ENCODE measurements at regions not wholly inside any gene's neighbourhood (a gene's known extent, or its start where the extent isn't known, plus 50 kb on each side); places are given as distances from the start of the nearest gene placed in this dataset.
"Not testable (repeated sequence)": the region's sequence is repeated elsewhere in the genome, so short reads cannot be mapped to it uniquely, and the experiment has no call there.

GRCh38 chr4:64121803-64122202, 287.4 kb downstream of the TECRL start:
- no peak overlapping the region for H3K27ac Mint-ChIP-seq
- no peak for DNase-seq
- H3K4me1 Mint-ChIP-seq: no peaks in the 10 kb centered on the region
- H3K9me3 Mint-ChIP-seq: no peaks in the 10 kb centered on the region
- POLR2A ChIA-PET: no interaction called here
- no peaks in the 10 kb centered on the region for H3K36me3 Mint-ChIP-seq
- no peak for ATAC-seq (ENCODE audit: low read depth)
- no peaks in the 10 kb centered on the region for H3K27me3 Mint-ChIP-seq
- no peak overlapping the region for H3K4me3 Mint-ChIP-seq

GRCh38 chr4:64105903-64106302, 303.3 kb downstream of the TECRL start:
- DNase-seq (no peak), ATAC-seq (ENCODE audit: low read depth) (no peak)
- H3K9me3 Mint-ChIP-seq: peaks cover 1% of the 10 kb centered on the region
- no peaks in the 10 kb centered on the region for H3K4me1 Mint-ChIP-seq
- no peak overlapping the region for H3K27ac Mint-ChIP-seq
- H3K27me3 Mint-ChIP-seq: no peaks in the 10 kb centered on the region
- no peaks in the 10 kb centered on the region for H3K36me3 Mint-ChIP-seq
- H3K4me3 Mint-ChIP-seq: no peak overlapping the region
- POLR2A ChIA-PET: no interaction called here

GRCh38 chr4:64095398-64095797, 313.9 kb downstream of the TECRL start:
- Mint-ChIP-seq H3K27me3 (no peaks in the 10 kb centered on the region), H3K4me3 (no peak overlapping the region), H3K36me3 (no peaks in the 10 kb centered on the region), H3K4me1 (no peaks in the 10 kb centered on the region), H3K9me3 (no peaks in the 10 kb centered on the region), H3K27ac (no peak overlapping the region)
- ATAC-seq (ENCODE audit: low read depth) (no peak), DNase-seq (no peak)
- POLR2A ChIA-PET: no interaction called here

GRCh38 chr4:64079316-64079715, 329.9 kb downstream of the TECRL start:
- no peak for DNase-seq
- no peak overlapping the region for H3K4me3 Mint-ChIP-seq

GRCh38 chr4:64068096-64068495, 341.2 kb downstream of the TECRL start:
- ATAC-seq (ENCODE audit: low read depth): no peak
- Mint-ChIP-seq H3K36me3 (no peaks in the 10 kb centered on the region), H3K4me3 (no peak overlapping the region), H3K27ac (no peak overlapping the region), H3K27me3 (no peaks in the 10 kb centered on the region), H3K4me1 (no peaks in the 10 kb centered on the region), H3K9me3 (no peaks in the 10 kb centered on the region)
- DNase-seq: no peak
- POLR2A ChIA-PET: no interaction called here

More at GRCh38 chr4:64079316-64079715, 329.9 kb downstream of the TECRL start:
- POLR2A ChIA-PET: no interaction called here
- H3K36me3 Mint-ChIP-seq: no peaks in the 10 kb centered on the region
- peaks cover 6% of the 10 kb centered on the region for H3K9me3 Mint-ChIP-seq
- no peak overlapping the region for H3K27ac Mint-ChIP-seq
- ATAC-seq (ENCODE audit: low read depth): no peak
- H3K27me3 Mint-ChIP-seq: no peaks in the 10 kb centered on the region
- no peaks in the 10 kb centered on the region for H3K4me1 Mint-ChIP-seq

- H3K4me1 Mint-ChIP-seq: no peaks in the 10 kb centered on the region
- H3K4me3 Mint-ChIP-seq: no peak overlapping the region
- DNase-seq (no peak), ATAC-seq (ENCODE audit: low read depth) (no peak)
- H3K9me3 Mint-ChIP-seq: peaks cover 2% of the 10 kb centered on the region
- H3K36me3 Mint-ChIP-seq: no peaks in the 10 kb centered on the region
- no peaks in the 10 kb centered on the region for H3K27me3 Mint-ChIP-seq
- POLR2A ChIA-PET: no interaction called here
- no peak overlapping the region for H3K27ac Mint-ChIP-seq
These were observed 346.3 kb downstream of the TECRL start for GRCh38 chr4:64062991-64063390.

- POLR2A ChIA-PET; DNase-seq; H3K9me3 Mint-ChIP-seq; H3K4me3 Mint-ChIP-seq; ATAC-seq (ENCODE audit: low read depth); H3K27me3 Mint-ChIP-seq; H3K36me3 Mint-ChIP-seq; H3K27ac Mint-ChIP-seq; H3K4me1 Mint-ChIP-seq: not testable (repeated sequence)
These were observed 372.2 kb downstream of the TECRL start for GRCh38 chr4:64037033-64037432.

- Mint-ChIP-seq H3K27ac (no peak overlapping the region), H3K36me3 (no peaks in the 10 kb centered on the region), H3K4me3 (no peak overlapping the region), H3K4me1 (no peaks in the 10 kb centered on the region), H3K27me3 (no peaks in the 10 kb centered on the region), H3K9me3 (peaks cover 5% of the 10 kb centered on the region)
- no peak for ATAC-seq (ENCODE audit: low read depth)
- no peak for DNase-seq
- POLR2A ChIA-PET: no interaction called here
These were observed 386.7 kb downstream of the TECRL start for GRCh38 chr4:64022560-64022959.

GRCh38 chr4:64016893-64017292, 392.4 kb downstream of the TECRL start:
- H3K9me3 Mint-ChIP-seq: peaks cover 2% of the 10 kb centered on the region
- H3K36me3 Mint-ChIP-seq: no peaks in the 10 kb centered on the region
- POLR2A ChIA-PET: no interaction called here

GRCh38 chr4:64014647-64015046, 394.6 kb downstream of the TECRL start:
- no peak for DNase-seq
- Mint-ChIP-seq H3K4me1 (no peaks in the 10 kb centered on the region), H3K27me3 (no peaks in the 10 kb centered on the region), H3K4me3 (no peak overlapping the region), H3K36me3 (no peaks in the 10 kb centered on the region), H3K9me3 (no peaks in the 10 kb centered on the region), H3K27ac (no peak overlapping the region)
- POLR2A ChIA-PET: no interaction called here
- no peak for ATAC-seq (ENCODE audit: low read depth)

More at GRCh38 chr4:64016893-64017292, 392.4 kb downstream of the TECRL start:
- Mint-ChIP-seq H3K27ac (no peak overlapping the region), H3K4me1 (no peaks in the 10 kb centered on the region), H3K4me3 (no peak overlapping the region), H3K27me3 (no peaks in the 10 kb centered on the region)
- no peak for DNase-seq
- no peak for ATAC-seq (ENCODE audit: low read depth)

- H3K4me3 Mint-ChIP-seq: no peak overlapping the region
- H3K9me3 Mint-ChIP-seq: peaks cover 3% of the 10 kb centered on the region
- no peak overlapping the region for H3K27ac Mint-ChIP-seq
- DNase-seq: no peak
- no peaks in the 10 kb centered on the region for H3K36me3 Mint-ChIP-seq
- no peaks in the 10 kb centered on the region for H3K27me3 Mint-ChIP-seq
- ATAC-seq (ENCODE audit: low read depth): no peak
- no peaks in the 10 kb centered on the region for H3K4me1 Mint-ChIP-seq
- POLR2A ChIA-PET: interaction anchor here (0.6 kb wide), 1 partner anchor 23 kb away, joined by 5 read pairs; no protein-coding TSS in a partner anchor
These were observed 407.9 kb downstream of the TECRL start for GRCh38 chr4:64001229-64001898.

GRCh38 chr4:64000241-64000640, 409.0 kb downstream of the TECRL start:
- no peak overlapping the region for H3K27ac Mint-ChIP-seq
- no peak for DNase-seq
- no peaks in the 10 kb centered on the region for H3K4me1 Mint-ChIP-seq
- no peak for ATAC-seq (ENCODE audit: low read depth)
- no peak overlapping the region for H3K4me3 Mint-ChIP-seq
- no peaks in the 10 kb centered on the region for H3K36me3 Mint-ChIP-seq
- no peaks in the 10 kb centered on the region for H3K27me3 Mint-ChIP-seq
- POLR2A ChIA-PET: no interaction called here
- peaks cover 5% of the 10 kb centered on the region for H3K9me3 Mint-ChIP-seq

- Mint-ChIP-seq H3K4me3 (no peak overlapping the region), H3K9me3 (peaks cover 3% of the 10 kb centered on the region), H3K27ac (no peak overlapping the region), H3K4me1 (no peaks in the 10 kb centered on the region), H3K36me3 (no peaks in the 10 kb centered on the region), H3K27me3 (no peaks in the 10 kb centered on the region)
- DNase-seq (no peak), ATAC-seq (ENCODE audit: low read depth) (no peak)
- POLR2A ChIA-PET: no interaction called here
These were observed 423.0 kb downstream of the TECRL start for GRCh38 chr4:63986253-63986652.

GRCh38 chr4:63983224-63983623, 426.0 kb downstream of the TECRL start:
- H3K4me1 Mint-ChIP-seq: no peaks in the 10 kb centered on the region
- H3K27ac Mint-ChIP-seq: no peak overlapping the region

GRCh38 chr4:63965875-63966274, 443.4 kb downstream of the TECRL start:
- H3K27ac Mint-ChIP-seq: no peak overlapping the region
- H3K27me3 Mint-ChIP-seq: no peaks in the 10 kb centered on the region
- H3K4me1 Mint-ChIP-seq: no peaks in the 10 kb centered on the region
- ATAC-seq (ENCODE audit: low read depth) (no peak), DNase-seq (no peak)
- H3K4me3 Mint-ChIP-seq: no peak overlapping the region
- H3K36me3 Mint-ChIP-seq: no peaks in the 10 kb centered on the region
- peaks cover 4% of the 10 kb centered on the region for H3K9me3 Mint-ChIP-seq
- POLR2A ChIA-PET: no interaction called here

More at GRCh38 chr4:63983224-63983623, 426.0 kb downstream of the TECRL start:
- H3K9me3 Mint-ChIP-seq: no peaks in the 10 kb centered on the region
- H3K4me3 Mint-ChIP-seq: no peak overlapping the region
- DNase-seq: no peak
- ATAC-seq (ENCODE audit: low read depth): no peak
- no peaks in the 10 kb centered on the region for H3K36me3 Mint-ChIP-seq
- H3K27me3 Mint-ChIP-seq: no peaks in the 10 kb centered on the region
- POLR2A ChIA-PET: no interaction called here

Measured in activated naive CD8-positive, alpha-beta T cell treated with anti-CD3 and anti-CD28 coated beads, Interleukin-2, amount 10 ng/mL, durations not matched to agents 7 days and 5 days (primary cell).